ENCODE measurements at regions not wholly inside any gene's neighbourhood (a gene's known extent, or its start where the extent isn't known, plus 50 kb on each side); places are given as distances from the start of the nearest gene placed in this dataset.

DNA sequence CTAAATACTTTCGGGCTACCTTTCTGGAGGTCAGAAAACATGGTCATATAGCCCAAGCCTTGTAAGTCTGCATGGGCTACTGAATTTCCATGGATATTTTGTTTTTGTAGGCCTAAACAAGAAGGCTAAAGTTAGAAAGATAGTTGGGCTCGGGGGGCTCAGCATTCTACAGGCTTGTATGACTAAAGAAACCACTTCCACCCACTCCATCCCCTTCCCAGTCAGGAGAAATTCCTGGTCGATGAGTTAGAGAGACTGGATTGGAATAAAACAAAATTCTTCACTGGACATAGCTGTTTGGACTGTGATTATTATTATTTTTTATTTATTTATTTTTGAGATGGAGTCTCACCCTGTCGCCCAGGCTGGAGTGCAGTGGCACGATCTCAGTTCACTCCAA is 539.4 kb upstream of the TNP1 start:
- FAIRE-seq, result no peak

DNA sequence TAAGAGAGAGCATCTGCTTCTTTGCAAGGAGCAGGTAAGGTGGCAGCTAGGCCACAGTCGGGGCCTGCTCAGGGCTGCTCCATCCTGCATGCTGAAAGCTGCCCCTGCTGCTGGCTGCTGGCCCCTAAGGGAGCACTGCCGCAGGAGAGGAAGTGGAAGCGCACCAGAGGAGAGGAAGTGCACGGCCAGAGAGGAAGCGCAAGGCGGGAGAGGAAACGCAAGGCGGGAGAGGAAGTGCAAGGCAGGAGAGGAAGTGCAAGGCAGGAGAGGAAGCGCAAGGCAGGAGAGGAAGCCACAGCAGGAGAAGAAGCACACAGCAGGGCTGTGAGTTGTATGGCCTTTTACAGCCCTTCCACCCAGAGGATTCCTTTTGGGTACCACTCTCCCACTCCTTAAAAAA is 539.0 kb upstream of the TNP1 start:
- no peak for FAIRE-seq

DNA sequence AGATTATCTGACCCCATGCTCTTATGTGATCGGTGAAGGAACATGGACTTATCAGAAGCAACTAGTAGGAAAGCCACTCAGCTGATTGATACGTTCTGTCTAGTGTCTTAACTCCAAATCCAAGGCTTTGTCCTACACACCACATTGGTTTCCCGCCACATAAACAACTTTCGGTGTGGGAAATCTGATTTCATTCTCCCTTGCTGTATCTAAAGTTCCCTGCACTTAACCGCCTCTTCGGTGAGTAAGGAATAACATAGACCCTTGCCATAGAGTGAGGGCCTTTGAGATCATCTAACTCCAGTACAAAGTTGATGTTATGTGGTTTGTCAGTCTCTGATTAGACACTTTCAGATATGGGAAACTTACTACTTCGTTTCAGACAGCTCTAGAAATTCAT is 538.2 kb upstream of the TNP1 start:
- no peak for FAIRE-seq

DNA sequence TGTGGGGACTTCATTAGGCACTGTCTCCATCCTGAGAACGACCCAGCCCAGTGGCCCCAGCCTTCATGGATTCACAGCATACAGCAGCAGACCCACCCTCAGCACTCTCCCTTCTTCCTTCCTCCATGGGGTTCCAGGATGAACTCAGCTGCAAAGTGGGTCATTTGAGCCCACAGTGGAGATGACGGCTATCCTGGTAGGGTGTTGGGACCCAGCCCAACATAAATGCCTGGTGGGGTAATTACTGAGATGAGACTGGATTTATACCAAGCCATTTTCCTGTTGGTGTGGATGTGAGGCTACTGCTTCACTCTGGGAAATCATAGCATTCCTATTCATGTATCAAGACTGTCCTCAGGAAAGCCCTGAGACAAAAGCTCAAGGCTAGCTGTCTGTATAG is 536.7 kb upstream of the TNP1 start:
- no peak for FAIRE-seq

DNA sequence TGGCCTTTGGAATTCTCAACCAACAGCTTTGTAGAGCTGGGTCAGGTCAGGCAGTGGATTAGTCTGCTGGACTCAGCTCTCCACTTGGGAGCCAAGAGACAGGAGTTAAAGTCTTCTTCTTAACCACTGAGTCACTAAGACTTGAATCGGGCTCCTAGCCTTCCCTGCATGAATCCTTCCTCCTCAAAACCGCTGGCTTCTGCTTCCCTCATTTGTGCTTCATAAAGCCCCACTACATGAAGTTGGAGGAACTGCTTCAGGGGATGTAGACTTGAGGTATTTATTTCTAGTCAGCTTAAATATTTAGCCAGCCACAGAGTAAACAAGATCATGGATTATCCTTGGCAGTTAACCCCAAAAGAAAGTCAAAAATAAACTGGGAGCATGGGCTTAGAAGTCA is 536.3 kb upstream of the TNP1 start:
- FAIRE-seq, result no peak

DNA sequence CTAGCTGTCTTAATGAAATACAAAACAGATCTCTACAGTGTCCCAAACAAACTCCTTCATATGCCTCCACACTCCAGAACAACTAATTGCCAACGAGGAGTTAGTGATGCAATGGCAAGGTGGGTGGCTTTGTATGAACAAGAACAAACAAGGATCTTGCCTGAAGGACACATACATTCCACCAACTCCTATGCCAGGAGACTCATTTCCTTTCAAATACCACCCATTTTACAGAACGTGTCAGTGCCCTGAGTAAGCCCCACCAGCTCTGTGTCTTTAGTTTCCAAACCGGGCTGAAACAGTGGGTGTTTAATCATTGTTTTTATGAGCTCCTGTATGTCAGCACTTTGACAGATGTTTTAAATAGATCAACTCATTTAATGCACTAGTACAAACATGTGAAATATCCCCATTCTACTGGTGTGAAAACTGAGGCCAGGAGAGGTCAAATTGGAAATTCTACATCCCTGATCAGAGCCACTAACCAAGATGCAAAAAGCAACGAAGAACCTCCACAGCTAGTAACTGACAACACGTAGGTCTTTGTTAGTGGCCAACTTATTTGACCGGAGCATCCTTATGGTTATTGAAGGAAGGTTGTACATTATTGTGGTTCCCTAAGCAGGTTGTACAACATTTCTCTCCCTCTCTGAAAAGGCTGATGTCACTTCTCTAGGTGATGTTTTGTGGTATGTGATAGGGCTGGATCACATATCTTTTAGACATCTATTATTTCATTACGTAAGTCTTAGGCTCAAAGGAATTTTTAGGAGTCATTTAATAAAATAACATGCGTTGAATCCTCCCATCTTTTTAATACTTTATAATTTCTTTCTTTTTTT is 534.9 kb upstream of the TNP1 start:
- no peak for FAIRE-seq

DNA sequence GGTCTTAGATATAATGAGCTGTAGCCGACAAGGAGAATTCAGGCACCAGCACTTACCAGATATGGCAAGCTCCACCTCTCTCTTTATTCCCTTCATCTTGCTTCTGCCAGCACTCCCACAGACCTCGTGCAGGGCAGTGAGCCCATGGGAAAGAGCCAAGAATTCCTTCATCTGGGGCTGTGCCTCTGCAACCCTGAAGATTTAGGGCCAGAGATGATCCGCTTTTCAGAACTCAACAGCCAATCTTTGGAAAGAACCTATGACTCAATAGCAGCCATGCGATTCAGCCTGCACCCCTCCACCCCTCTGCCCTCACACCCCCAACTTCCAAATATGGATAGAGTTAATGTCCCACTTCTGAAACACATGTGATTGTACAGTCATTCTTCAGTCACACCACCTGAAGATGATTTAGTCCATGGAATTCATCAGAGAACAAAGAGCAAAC is 533.7 kb upstream of the TNP1 start:
- FAIRE-seq, result no peak

DNA sequence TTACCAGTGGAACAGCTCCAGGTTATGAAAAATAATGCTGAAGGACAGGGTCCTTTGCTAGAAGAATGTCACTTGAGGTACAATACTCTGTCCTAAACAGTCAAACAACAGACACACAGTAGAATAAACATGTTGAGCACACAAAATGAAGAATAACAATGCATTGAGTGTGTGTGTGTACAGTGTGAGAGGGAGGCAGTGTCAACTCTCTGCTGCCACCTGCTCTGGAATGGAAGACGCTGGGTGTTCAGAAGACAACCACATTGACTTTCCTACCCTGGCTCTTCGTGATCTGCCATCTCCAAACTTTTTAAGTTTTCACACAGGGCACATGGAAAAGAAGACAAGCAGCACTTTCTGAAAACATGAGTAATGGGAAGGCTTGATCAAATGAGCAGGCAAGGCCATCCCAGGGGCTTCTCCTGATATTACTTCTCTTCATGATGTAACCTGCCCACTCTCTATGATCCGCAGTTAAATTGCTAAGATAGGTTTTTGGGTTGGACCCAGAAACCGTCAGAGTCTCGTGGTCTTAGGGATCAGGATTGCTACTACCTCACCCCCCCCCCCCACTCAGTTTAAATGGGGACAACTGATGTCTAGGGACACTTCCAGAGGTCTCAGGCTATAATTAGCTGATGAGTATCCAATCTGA is 533.2 kb upstream of the TNP1 start:
- FAIRE-seq, result no peak

DNA sequence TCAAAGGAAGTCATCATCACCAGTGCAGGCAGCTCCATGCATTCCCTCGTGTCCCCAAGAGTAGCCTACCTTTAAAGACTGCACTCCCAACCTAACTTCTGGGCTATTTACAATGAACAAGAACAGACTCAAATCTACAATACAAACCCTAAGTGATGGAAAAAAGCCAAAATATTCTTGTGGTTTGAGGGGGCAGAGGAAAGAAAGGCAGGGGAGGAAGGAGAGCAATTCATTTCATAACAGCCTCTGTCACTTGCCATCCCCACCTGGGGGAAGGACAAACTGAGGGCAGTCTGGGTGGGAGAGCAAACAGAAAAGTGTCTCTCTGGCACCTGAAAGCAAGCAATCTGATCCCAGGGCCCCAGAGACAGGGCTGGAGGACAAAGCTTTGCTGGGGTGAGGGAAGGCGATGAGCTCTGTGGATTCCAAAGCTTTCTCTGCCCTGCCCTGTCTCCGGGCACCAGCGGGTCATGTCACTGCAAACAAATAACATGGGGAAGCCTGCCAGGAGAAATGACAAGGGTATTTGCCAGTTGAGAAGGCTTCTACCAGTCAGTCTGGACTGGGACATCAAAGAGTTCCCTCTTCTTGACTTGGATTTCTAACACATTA is 528.0 kb upstream of the TNP1 start:
- no peak for FAIRE-seq

DNA sequence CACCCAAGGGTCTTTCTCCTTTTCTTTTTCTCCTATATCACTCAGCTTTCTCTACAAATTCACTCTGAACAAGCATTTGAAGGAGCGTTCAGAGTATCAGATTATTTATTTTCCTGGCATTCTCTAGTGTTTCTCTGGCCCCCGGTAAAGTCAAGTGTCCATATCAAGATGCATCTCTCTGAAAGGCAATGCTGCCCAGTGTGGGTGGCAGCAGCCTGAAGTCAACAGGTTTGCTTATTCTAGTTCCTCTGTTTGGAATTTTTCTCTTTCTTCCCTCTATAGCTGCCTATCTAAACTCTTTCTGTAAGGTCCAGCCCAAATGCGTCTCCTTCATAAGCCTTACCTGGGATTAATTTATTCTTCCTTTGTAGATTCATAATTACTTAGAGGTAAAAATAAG is 526.2 kb upstream of the TNP1 start:
- no peak for FAIRE-seq

DNA sequence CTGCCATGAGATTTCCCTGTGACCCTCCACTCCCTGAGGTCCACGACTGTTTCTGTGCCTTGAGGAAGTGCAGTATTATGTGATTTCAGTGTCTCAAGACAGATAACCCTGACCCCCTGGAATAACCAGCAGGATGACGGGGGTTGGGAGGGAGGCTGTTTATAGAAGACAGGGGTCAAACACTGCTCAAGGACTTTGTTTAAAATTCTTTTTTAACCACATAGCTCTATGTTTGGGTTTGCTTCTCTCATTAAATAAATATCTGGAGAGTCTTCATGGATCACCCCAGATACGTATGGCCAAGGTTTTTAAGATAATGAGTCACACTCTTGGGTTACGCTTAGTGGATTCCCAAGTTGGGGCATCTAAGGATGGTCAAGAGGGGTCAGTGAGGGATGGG is 523.8 kb upstream of the TNP1 start:
- no peak for FAIRE-seq

DNA sequence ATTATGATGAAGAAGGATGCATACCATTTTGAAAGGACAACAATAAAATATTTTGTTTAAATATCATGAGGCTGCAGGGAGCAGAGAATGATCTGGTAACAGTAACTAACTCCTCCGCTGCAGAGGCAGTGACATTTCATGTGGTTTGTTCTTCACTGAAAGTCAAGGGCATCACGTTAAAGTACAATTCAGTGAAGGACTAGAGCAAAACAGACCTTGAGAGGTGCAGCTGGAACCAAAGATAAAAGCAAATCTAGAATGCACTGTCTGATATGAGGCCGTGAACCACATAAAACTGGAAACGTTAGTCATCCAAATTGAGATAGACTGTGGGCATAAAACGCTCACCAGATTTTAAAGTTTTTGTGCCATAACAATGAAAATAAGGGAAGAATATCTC is 522.9 kb upstream of the TNP1 start:
- FAIRE-seq, result no peak

DNA sequence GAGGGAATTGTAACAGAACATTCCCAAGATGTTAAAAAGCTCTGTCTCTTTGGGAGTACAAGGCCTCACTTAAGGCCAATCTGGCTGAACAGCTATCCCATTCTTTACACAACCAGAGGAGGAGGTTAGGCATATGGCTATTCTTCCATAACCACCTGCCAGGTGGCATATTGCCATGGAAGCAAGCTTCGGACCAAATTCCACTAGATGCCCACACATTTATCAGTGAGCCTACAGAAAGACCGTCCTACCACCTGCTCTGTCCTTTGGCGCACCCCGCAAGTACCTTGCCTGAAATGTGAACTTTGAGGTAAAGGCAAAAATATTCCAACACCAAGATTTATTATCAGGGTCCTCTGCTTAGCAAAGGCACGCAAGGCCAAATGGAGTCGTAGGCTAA is 519.9 kb upstream of the TNP1 start:
- FAIRE-seq, result no peak

DNA sequence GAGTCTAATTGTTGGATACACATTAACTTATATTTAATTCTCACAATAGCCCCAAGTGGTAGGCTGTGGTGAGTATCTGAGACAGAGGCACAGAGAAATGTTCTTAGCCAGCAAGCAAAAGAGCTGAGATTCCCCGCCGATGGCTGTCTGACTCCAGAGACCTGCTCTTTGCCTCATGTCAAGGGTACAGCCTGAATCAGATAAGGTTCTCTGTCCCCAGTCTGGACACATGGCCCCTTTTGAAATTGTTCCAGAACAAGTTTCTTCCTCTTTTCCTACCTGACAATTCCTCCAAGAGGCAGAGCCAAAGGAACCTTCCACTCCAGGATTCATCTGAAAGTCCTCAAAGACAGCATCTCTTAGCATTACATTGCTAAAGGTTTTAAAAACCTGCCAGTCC is 512.9 kb upstream of the TNP1 start:
- FAIRE-seq, result no peak

DNA sequence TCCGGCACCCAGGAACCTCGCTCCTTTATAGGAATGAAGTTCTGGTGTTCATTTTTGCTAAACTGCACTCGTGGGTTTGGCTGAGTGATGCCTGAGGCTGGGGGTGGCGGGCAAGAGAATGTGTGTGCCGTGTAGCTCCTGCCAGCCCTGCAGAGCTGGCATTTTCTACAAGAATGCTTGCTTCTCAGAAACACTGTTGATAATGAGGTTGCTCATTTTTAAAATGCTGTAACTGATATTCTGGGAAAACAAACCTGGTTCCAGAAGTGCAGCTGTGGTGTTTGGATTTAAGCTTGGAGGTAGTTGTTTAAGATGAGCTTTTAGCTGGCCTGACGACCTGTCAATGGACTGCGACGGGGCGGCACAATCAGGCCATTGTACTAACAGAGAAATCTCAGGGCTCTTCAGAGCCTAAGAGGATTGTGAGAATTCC is 511.9 kb upstream of the TNP1 start:
- no peak for FAIRE-seq

DNA sequence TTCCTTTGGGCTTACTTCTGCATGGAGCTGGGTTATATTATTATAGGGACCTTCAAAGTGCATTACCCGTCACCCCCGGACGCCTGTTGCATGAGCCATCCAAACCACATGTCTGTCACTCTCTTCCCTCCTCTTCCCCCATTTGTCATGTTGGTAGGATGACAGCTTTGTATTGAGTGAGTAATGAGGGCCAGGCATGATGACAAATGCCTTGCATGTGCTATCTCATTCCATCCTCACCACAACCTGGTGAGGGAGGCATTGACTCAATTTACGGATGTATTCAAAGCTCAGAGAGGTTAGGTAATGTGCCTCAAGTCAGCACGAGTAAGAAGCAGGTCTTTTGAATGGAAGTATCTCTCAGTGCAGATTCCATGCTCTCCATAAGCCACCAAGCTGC is 510.5 kb upstream of the TNP1 start:
- FAIRE-seq, result no peak

DNA sequence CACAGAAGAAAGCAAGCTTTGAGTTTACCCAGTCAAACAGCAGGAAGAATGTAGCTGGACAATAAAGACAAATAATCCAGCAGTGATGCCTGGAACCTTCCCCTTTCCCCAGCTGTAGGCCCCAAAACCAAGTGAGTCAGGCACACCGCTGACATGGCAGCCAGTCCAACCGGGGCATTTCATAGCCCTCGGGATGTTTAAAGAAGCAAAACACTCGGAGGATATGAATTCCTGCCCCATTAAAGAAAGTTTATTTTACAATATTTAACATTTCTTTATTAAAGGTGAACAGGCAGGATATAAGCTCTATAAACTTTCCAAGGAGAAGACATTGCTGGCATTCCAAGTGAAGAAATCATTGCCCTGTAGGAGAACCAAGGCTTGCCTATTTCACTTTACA is 507.6 kb upstream of the TNP1 start:
- FAIRE-seq, result no peak

DNA sequence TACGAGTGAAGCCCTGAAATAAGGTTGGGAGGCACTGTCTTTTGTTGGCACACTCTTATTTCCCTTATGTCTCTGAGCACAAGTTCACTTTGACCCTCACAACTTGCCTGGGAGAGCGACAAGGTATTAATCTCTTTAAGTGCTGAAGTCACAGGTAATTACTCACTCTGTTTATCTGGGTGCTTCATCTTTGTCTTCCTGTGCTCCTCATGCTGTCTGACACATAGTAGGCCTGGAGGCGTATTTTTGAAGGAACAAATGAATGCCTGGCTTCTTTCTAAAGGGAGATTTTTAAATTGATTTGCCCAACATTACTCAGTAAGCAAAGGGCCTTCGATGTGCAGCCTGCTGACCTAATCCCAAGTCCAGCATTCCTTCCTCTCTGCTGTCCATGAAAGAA is 507.1 kb upstream of the TNP1 start:
- no peak for FAIRE-seq

DNA sequence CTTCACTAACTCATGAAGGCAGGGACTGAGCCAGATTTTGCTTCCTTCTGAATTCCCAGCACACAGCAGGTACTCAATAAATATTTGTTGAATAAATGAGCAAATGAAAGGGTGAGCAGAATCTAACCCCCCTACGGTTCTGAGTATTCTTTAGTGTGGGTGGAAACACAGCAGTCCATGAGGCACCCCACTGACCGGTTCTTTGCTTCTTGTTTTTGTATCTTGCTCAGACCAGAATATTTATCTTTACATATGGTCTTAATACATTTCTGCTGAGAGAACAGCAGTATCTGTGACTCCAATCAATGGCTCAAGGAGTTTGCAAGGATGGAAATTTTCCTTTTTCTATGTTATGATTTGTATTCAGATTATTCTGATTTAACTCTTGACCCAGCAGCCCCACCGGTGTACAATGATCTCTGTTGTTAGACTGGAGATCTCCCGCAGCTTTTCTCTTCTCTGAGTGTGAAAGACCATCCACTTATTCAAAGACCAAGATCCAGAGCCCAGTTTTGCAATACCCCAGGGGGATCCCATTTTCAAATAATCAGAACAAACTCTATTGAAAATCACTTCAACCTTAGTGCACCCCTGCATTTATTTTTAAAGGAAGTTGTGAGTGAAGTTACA is 506.5 kb upstream of the TNP1 start:
- FAIRE-seq, result no peak

DNA sequence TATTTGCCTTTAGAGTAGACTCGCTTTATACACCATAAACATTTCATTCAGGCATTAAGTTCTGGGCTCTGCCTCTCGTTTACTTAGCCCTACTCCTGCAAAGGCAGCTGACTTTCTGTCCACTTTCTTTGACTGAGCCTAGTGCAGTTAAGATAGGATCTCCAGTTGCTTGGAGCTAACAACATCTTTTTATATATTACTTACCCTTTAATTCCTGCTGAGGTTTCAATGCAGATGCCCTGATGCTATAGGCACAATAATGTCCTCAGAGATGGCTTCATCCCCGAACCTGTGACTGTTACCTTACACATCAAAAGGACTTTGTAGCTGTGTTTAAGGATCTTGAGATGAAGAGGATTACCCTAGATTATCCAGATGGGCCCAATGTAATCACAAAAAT is 505.8 kb upstream of the TNP1 start:
- FAIRE-seq, result no peak

DNA sequence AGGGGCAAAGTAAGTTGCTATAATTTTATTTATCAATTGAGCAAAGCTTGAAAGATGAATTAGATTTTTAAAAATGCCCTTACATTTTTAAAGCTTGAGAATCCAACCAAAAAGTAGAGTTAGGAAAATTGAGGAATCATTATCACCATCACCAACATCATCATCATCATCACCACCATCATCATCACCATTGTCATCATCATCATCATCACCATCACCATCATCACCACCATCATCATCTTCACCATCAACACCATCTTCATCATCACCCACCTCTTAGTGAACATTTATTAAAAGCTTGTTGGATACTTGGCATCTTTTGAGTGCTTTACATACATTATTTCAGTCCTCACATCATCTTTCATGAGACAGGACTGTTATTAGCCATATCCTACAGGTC is 504.4 kb upstream of the TNP1 start:
- FAIRE-seq, result no peak

DNA sequence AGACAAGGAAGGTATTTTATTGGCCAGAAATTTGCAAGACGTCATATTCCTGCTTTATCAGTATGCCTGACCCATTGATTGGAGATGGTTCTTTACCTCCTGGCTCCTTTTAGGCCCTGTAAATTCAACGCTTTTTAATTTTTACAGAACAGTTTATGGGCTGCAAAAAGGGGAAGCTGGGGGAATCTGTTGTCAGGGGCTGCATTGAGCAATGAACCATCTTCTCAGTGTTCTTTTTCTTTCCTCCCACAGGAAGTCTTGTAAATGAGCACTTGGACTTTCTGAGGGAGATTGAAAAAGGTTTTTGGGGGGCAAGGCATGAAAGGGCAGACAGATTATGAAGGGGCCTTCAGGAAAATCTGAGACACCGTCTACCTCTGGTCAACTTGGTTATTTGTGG is 503.6 kb upstream of the TNP1 start:
- FAIRE-seq, result no peak

DNA sequence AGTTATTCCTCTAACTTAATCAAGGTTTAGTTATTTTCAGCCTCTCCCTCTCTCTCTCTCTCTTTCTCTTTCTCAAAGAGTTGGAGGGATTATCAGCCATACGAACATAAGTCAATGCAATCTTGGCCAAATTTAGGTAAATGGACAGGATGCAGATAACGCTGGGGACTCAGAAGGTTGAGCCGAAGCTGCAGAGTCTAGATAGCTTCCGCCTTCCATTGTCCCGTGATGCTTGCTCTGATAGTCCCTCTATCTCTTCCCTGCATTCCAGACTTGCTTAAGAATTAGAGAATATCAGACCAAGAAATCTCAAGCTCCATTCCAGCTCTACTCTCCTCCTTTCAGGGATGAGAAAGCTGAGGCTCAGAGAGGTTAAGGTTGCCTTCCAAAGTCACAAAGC is 502.8 kb upstream of the TNP1 start:
- FAIRE-seq, result no peak

DNA sequence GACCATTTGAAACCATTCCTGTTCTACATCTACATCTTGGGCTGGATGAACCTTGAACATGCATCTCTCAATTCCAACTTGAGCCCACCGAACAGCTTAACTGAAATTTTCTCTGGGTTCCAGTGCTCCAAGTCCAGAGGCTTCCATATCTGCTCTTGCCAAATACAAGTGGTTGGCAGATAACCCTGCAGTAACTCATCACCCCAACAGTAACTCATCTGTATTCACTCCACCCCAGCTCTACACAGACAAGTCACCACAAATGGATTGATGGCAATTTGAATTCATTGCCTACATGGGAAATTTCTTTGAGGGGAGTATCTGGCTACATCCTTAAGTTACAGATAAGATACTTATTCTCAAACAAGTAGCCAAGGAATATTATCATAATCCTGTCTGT is 502.4 kb upstream of the TNP1 start:
- FAIRE-seq, result no peak

Data from TTC549 (cell line).